ENCODE measurements at regions not wholly inside any gene's neighbourhood (a gene's known extent, or its start where the extent isn't known, plus 50 kb on each side); places are given as distances from the start of the nearest gene placed in this dataset.

DNA sequence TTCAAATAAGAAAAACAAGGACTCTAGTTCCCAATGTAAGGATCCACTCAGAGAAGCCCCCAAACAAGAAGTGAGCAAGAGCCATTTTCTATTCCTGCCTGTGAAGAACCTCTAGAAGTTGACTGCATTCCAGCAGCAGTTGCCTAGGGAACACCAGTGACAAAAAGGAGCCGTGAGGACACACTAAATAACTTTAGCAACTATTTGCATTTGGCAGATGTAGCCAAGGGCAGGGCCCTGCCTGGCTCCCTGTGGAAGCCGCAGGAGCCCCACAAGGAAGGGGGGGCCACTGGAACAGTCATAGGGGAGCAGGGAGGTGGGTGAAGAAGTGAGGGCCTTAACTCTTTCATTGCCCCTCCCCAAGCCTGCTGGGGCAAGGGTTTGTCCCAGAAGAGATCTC lies 470.2 kb upstream of the PROK2 start:
- Mint-ChIP-seq H3K27ac (no peak overlapping the region), H3K4me1 (peaks cover 47% of the 10 kb centered on the region), H3K9me3 (peaks cover 3% of the 10 kb centered on the region), H3K4me3 (no peak overlapping the region), H3K36me3 (ENCODE audit: low read depth) (no peaks in the 10 kb centered on the region), H3K27me3 (peaks cover 11% of the 10 kb centered on the region)
- intact Hi-C loops (cut with micrococcal nuclease) = no loop called here
- ChIA-PET CTCF (no interaction called here), POLR2A (interaction anchor here (0.6 kb wide), 1 partner anchor 18 kb away, joined by 3 read pairs; no protein-coding TSS in a partner anchor)
- TF ChIP-seq CTCF (IDR thresholded peaks at IDR 0.05) = no peak
- DNase-seq (no peak), ATAC-seq (ENCODE audit: low read depth) (no peak)

DNA sequence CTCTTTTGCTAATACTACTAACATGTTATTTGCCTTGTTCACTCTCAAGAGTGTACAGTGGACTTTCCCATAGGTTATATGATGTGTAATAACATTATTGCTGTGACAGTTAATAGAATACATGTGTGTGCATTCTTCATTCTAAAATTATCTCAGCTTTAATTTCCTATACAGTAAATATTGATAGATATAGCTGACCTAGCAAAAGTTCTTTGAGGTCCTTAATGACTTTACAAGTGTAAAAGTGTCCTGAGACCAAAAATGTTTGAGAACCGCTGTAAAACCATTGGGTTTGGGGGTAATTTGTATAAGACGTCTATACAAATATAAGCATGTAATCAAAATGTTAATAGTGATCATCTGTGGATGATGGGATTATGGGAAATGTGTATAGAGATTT lies 469.5 kb upstream of the PROK2 start:
- H3K4me1 Mint-ChIP-seq = peaks cover 40% of the 10 kb centered on the region
- peaks cover 9% of the 10 kb centered on the region for H3K27me3 Mint-ChIP-seq
- H3K9me3 Mint-ChIP-seq = peaks cover 3% of the 10 kb centered on the region
- no peak overlapping the region for H3K27ac Mint-ChIP-seq
- no peaks in the 10 kb centered on the region for H3K36me3 Mint-ChIP-seq (ENCODE audit: low read depth)
- DNase-seq (no peak), ATAC-seq (ENCODE audit: low read depth) (no peak)
- POLR2A ChIA-PET = interaction anchor here (0.6 kb wide), 1 partner anchor 19 kb away, joined by 3 read pairs; no protein-coding TSS in a partner anchor
- TF ChIP-seq CTCF (IDR thresholded peaks at IDR 0.05) = no peak
- no peak overlapping the region for H3K4me3 Mint-ChIP-seq
- intact Hi-C loops (cut with micrococcal nuclease) = loop anchor here (5.0 kb wide), 1 partner anchor 67 kb away; no protein-coding TSS in a partner anchor
- CTCF ChIA-PET = no interaction called here

DNA sequence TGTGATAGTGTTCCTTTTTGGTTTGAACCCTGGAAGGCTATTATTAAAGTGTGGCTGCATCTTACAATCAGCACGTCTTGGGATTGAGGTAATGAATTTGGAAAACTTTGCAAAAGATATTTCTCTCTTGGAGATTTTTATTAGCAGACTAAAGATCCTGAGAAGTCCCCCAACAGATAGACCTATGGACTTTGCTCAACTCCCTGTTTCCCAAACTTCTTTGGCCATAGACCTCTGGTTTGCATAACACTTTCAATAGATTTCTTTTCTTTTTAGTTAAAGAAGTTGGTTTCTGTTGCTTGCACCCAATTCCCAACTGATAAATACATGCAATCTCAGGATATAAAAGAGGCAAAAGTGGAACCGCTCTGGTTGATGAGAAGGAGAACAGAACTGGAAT lies 465.8 kb upstream of the PROK2 start:
- no peak for DNase-seq
- no peak overlapping the region for H3K4me3 Mint-ChIP-seq
- no peaks in the 10 kb centered on the region for H3K9me3 Mint-ChIP-seq
- peaks cover 3% of the 10 kb centered on the region for H3K27me3 Mint-ChIP-seq
- POLR2A ChIA-PET = no interaction called here
- peaks cover 11% of the 10 kb centered on the region for H3K4me1 Mint-ChIP-seq
- no peak overlapping the region for H3K27ac Mint-ChIP-seq
- CTCF ChIA-PET = no interaction called here
- TF ChIP-seq CTCF (IDR thresholded peaks at IDR 0.05) = no peak
- ATAC-seq (ENCODE audit: low read depth) = no peak
- intact Hi-C loops (cut with micrococcal nuclease) = loop anchor here (5.0 kb wide), 1 partner anchor 63 kb away; no protein-coding TSS in a partner anchor
- no peaks in the 10 kb centered on the region for H3K36me3 Mint-ChIP-seq (ENCODE audit: low read depth)

DNA sequence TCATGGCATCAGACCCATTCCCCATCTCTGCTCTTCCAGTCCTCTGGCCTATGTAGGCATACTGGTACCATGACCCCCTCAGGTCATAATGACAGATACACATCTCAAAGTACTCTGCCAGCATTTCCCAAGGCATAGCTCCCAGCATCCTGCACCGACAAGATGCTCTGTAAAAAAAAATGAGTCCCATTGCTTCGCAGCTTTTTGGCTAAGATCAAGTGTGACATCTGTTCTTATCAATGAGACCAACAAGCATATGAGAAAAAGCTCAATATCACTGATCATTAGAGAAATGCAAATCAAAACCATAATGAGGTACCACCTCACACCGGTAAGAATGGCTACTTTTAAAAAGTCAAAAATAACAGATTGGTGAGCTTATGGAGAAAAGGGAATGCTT lies 463.9 kb upstream of the PROK2 start:
- intact Hi-C loops (cut with micrococcal nuclease) = no loop called here
- no peak overlapping the region for H3K27ac Mint-ChIP-seq
- ATAC-seq (ENCODE audit: low read depth) (no peak), DNase-seq (no peak)
- CTCF ChIA-PET = no interaction called here
- no peak for TF ChIP-seq CTCF (IDR thresholded peaks at IDR 0.05)
- POLR2A ChIA-PET = no interaction called here
- peaks cover 7% of the 10 kb centered on the region for H3K27me3 Mint-ChIP-seq
- no peak overlapping the region for H3K4me3 Mint-ChIP-seq
- no peaks in the 10 kb centered on the region for H3K9me3 Mint-ChIP-seq
- no peaks in the 10 kb centered on the region for H3K36me3 Mint-ChIP-seq (ENCODE audit: low read depth)
- peaks cover 11% of the 10 kb centered on the region for H3K4me1 Mint-ChIP-seq

GRCh38 chr3:72248389-72248761 lies 463.4 kb upstream of the PROK2 start:
- ATAC-seq (ENCODE audit: low read depth) (no peak), DNase-seq (no peak)
- Mint-ChIP-seq H3K27ac (no peak overlapping the region), H3K9me3 (no peaks in the 10 kb centered on the region), H3K4me3 (no peak overlapping the region), H3K27me3 (peaks cover 7% of the 10 kb centered on the region), H3K36me3 (ENCODE audit: low read depth) (no peaks in the 10 kb centered on the region), H3K4me1 (peaks cover 11% of the 10 kb centered on the region)
- intact Hi-C loops (cut with micrococcal nuclease) = no loop called here
- no peak for TF ChIP-seq CTCF (IDR thresholded peaks at IDR 0.05)
- POLR2A ChIA-PET = no interaction called here
- CTCF ChIA-PET = no interaction called here
